GM23248 (cell line): ENCODE measurements at regions not wholly inside any gene's neighbourhood (a gene's known extent, or its start where the extent isn't known, plus 50 kb on each side); places are given as distances from the start of the nearest gene placed in this dataset.

ENCODE experiments used
- EZH2 ChIP-seq: fragments of 200-600 bp; sonication (generic); IDR thresholded peaks from 2 replicates; pipeline ENCODE4 v1.6.1; 2018; ENCODE audit warnings: antibody characterized with exemption, mild to moderate bottlenecking; ENCODE audit not compliant: insufficient read depth, poor library complexity, severe bottlenecking
- EZH2phosphoT487 ChIP-seq: fragments of 200-600 bp; sonication (generic); IDR thresholded peaks from 2 replicates; pipeline ENCODE4 v1.6.1; 2018; ENCODE audit warnings: antibody characterized with exemption, moderate library complexity, mild to moderate bottlenecking, low read depth; ENCODE audit not compliant: insufficient read depth

GRCh38 chr4:153061971-153062370 is 125.8 kb downstream of the FHDC1 start:
- TF ChIP-seq EZH2phosphoT487 (no peak), EZH2 (no peak)
